Heart left ventricle (tissue), 13 donors: ENCODE measurements at regions not wholly inside any gene's neighbourhood (a gene's known extent, or its start where the extent isn't known, plus 50 kb on each side); places are given as distances from the start of the nearest gene placed in this dataset.
A peak's percentile ranks its signal among the peaks of the same experiment; 100 is the strongest.

ENCODE experiments used
- CTCF ChIP-seq, 12 donors: fragments of 200-600 bp; sonication (generic) in 4 of 12; IDR thresholded peaks; one replicate each; pipeline versions ENCODE4 v1.5.0 to v1.8.0; 2018 to 2022; ENCODE audit warnings: antibody characterized with exemption in 12 of 12, mild to moderate bottlenecking in 5 of 12
- POLR2A ChIP-seq, 2 donors: fragments of 450-650 bp; IDR thresholded peaks; one replicate each; pipeline ENCODE4 v1.6.1; 2017; ENCODE audit warnings: antibody characterized with exemption in 2 of 2, mild to moderate bottlenecking in 2 of 2, moderate library complexity in 2 of 2
- donor health status: ischemic (EF 13 %, LVEDD 7.1; RV severe dilation, severe dysfunction).
- donor health status: DM: no; HTN: yes; CAD: no.
- donor health status: DM: no; HTN: no; CAD: no.
- donor health status: ischemic (EF 25% LVEDD 6.9; RV normal size, moderate dysfunction).
- donor health status: ischemic (EF 25% LVEDD 5.7; RV mildly dilated, moderate dysfunction).
- donor health status: ischemic (EF 35%, LVEDD 5.7; RV mildly dilated, moderate dysfunction).
- donor health status: nonischemic (EF 11% LVEDD 7.7; RV severe dilation, severe dysfunction).
- donor health status: DM: yes; HTN: yes; CAD: no.
- donor health status: PGD.
- donor health status: ischemic (EF 29% LVEDD 5.4; RV normal size, mild dysfunction).
- donor health status: nonischemic (EF 23%, LVEDD 6.1; RV moderate dilation, normal function).

DNA sequence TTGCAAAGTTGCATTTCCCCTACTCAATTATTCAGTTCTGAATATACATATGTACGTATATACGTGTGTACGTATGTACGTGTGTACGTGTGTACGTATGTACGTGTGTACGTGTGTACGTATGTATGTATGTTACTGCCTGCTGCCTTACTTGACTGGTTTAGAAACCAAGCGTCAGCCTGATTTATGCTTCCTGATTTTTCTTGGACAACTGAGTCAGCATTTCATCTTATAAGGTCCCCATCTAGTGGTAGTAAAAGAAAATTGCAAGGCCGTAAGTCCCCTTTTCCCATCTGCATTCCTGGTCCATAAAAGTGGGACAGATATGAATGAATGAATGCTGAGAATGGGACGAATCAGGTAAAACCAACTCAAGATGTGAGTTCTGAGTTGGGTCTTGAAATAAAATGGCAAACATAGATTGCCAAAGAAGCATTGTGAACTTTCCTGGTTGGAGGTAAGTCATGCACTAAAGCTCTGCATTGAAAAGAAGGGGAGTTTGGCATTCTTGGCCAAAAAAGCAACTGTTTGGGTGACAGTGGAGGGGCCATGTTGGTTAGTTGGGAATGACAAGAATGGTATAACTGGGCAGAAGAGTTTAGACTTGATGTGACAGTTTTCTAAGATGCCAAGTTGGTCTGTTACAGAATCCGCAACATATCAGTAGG, 76.4 kb upstream of the DNAH14 start:
- peak; percentile 57 to 82 (median 72) for TF ChIP-seq CTCF (IDR thresholded peaks at IDR 0.05)
- no peak for TF ChIP-seq POLR2A (IDR thresholded peaks at IDR 0.05)
